K562 (cell line): ENCODE measurements at regions not wholly inside any gene's neighbourhood (a gene's known extent, or its start where the extent isn't known, plus 50 kb on each side); places are given as distances from the start of the nearest gene placed in this dataset.

Source experiments
- AFF1 ChIP-seq, 2 experiments: fragments of 450-650 bp; IDR thresholded peaks; 2 replicates each; pipeline ENCODE4 v1.6.1; 2018; ENCODE audit warnings: mild to moderate bottlenecking in 2 of 2, low read depth in 1 of 2; ENCODE audit not compliant: partially characterized antibody in 2 of 2
- ATF1 ChIP-seq, 2 experiments: fragments of 450-650 bp in 1 of 2; IDR thresholded peaks; 2 replicates each; pipeline ENCODE4 v1.6.1; 2016; ENCODE audit warnings: missing compliant biosample characterization in 1 of 2, missing genetic modification characterization in 1 of 2
- BMI1 ChIP-seq: fragments of 150-350 bp; IDR thresholded peaks from 2 replicates; pipeline ENCODE4 v1.6.1; 2014; ENCODE audit warnings: low read length
- GATAD2B ChIP-seq: fragments of 450-650 bp; IDR thresholded peaks from 2 replicates; pipeline ENCODE4 v1.6.1; 2017; ENCODE audit warnings: mild to moderate bottlenecking, borderline replicate concordance
- NR0B1 ChIP-seq: fragments of 450-650 bp; IDR thresholded peaks from one replicate; pipeline ENCODE4 v1.6.1; 2018; ENCODE audit warnings: mild to moderate bottlenecking, moderate library complexity; ENCODE audit not compliant: partially characterized antibody
- PCBP1 ChIP-seq: fragments of 200-400 bp; formaldehyde crosslinking; IDR thresholded peaks from 2 replicates; pipeline ENCODE4 v1.6.1; 2018; ENCODE audit warnings: mild to moderate bottlenecking, low read depth, low read length; ENCODE audit not compliant: poor library complexity, severe bottlenecking
- RBM39 ChIP-seq: fragments of 200-400 bp; formaldehyde crosslinking; optimal IDR thresholded peaks from 2 replicates; pipeline ENCODE3; 2018; ENCODE audit warnings: low read depth, low read length
- SMARCC2 ChIP-seq: fragments of 450-650 bp; IDR thresholded peaks from 2 replicates; pipeline ENCODE4 v1.6.1; 2017; ENCODE audit warnings: antibody characterized with exemption, moderate library complexity, mild to moderate bottlenecking, low read depth
- TCF15 ChIP-seq: fragments of 250-450 bp; sonication (Bioruptor Pico); IDR thresholded peaks from 2 replicates; pipeline ENCODE4 v1.8.0; 2022; ENCODE audit warnings: moderate library complexity, mild to moderate bottlenecking, inconsistent platforms
- ZNF318 ChIP-seq, 2 experiments: fragments of 450-650 bp; IDR thresholded peaks; 2 replicates each; pipeline ENCODE4 v1.6.1; 2016; ENCODE audit warnings: mild to moderate bottlenecking in 2 of 2, borderline replicate concordance in 1 of 2, low read depth in 1 of 2, moderate library complexity in 1 of 2

- TF ChIP-seq ZNF318 (IDR thresholded peaks at IDR 0.05; ENCODE audit: borderline replicate concordance in 1 of 2, low read depth in 1 of 2) (no peak), GATAD2B (no peak), BMI1 (no peak), PCBP1 (no peak), SMARCC2 (no peak), AFF1 (IDR thresholded peaks at IDR 0.05; ENCODE audit: low read depth in 1 of 2, partially characterized antibody in 2 of 2) (no peak), NR0B1 (no peak), RBM39 (no peak), ATF1 (CRISPR knock-in tag; IDR thresholded peaks at IDR 0.05) (no peak), ATF1 (tag; IDR thresholded peaks at IDR 0.05) (no peak), TCF15 (no peak)
Measured at GRCh38 chrX:109187473-109188168, 294.3 kb downstream of the GUCY2F start (continued).
